ENCODE measurements at regions not wholly inside any gene's neighbourhood (a gene's known extent, or its start where the extent isn't known, plus 50 kb on each side); places are given as distances from the start of the nearest gene placed in this dataset.
"Not testable (repeated sequence)": the region's sequence is repeated elsewhere in the genome, so short reads cannot be mapped to it uniquely, and the experiment has no call there.

DNA sequence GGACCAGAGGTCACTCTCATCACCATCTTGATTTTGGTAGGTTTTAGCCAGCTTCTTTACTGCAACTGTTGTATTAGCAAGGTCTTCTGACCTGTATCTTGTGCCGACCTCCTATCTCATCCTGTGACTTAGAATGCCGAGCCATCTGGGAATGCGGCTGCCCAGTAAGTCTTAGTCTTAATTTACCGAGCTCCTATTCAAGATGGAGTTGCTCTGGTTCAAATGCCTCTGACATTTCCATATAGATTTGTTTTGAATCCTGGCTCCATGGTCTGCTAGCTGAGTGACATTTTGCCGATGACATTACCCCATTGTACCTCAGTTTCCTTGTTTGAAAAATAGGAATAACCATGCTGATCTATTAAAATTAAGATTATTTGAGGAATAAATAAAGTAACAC is 193.9 kb upstream of the HMCN1 start:
- no peaks in the 10 kb centered on the region for H3K4me1 ChIP-seq (ENCODE audit: insufficient read depth, low read length, severe bottlenecking)
- H3F3A ChIP-seq (ENCODE audit: insufficient read depth, low read length) = no peaks in the 10 kb centered on the region
- H3K9ac ChIP-seq (ENCODE audit: low read length) = no peak overlapping the region
- no peaks in the 10 kb centered on the region for H3K36me3 ChIP-seq (ENCODE audit: insufficient read depth, low read length)
- no peak overlapping the region for H3K4me3 ChIP-seq (ENCODE audit: low read depth, low read length, poor library complexity, severe bottlenecking)
- H3K79me2 ChIP-seq (ENCODE audit: insufficient read depth, low read length) = no peaks in the 10 kb centered on the region
- no peaks in the 10 kb centered on the region for H3K9me3 ChIP-seq (ENCODE audit: low read length)
- H3K27ac ChIP-seq (ENCODE audit: low read depth, low read length, poor library complexity, severe bottlenecking) = no peak overlapping the region
- no peak overlapping the region for H3K4me2 ChIP-seq (ENCODE audit: low read length)
- H3K9me2 ChIP-seq (ENCODE audit: low read depth, low read length) = no peaks in the 10 kb centered on the region
- H4K20me1 ChIP-seq (ENCODE audit: insufficient read depth, low read length) = no peaks in the 10 kb centered on the region
- no peaks in the 10 kb centered on the region for H3K27me3 ChIP-seq (ENCODE audit: insufficient read depth, low read length)
- H2AFZ ChIP-seq (ENCODE audit: low read length) = no peak overlapping the region
- no peak for TF ChIP-seq EZH2 (IDR thresholded peaks at IDR 0.05; ENCODE audit: borderline replicate concordance, low read length)
- TF ChIP-seq, protein P1, sequence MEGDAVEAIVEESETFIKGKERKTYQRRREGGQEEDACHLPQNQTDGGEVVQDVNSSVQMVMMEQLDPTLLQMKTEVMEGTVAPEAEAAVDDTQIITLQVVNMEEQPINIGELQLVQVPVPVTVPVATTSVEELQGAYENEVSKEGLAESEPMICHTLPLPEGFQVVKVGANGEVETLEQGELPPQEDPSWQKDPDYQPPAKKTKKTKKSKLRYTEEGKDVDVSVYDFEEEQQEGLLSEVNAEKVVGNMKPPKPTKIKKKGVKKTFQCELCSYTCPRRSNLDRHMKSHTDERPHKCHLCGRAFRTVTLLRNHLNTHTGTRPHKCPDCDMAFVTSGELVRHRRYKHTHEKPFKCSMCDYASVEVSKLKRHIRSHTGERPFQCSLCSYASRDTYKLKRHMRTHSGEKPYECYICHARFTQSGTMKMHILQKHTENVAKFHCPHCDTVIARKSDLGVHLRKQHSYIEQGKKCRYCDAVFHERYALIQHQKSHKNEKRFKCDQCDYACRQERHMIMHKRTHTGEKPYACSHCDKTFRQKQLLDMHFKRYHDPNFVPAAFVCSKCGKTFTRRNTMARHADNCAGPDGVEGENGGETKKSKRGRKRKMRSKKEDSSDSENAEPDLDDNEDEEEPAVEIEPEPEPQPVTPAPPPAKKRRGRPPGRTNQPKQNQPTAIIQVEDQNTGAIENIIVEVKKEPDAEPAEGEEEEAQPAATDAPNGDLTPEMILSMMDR (IDR thresholded peaks at IDR 0.05; ENCODE audit: low read length) = no peak

DNA sequence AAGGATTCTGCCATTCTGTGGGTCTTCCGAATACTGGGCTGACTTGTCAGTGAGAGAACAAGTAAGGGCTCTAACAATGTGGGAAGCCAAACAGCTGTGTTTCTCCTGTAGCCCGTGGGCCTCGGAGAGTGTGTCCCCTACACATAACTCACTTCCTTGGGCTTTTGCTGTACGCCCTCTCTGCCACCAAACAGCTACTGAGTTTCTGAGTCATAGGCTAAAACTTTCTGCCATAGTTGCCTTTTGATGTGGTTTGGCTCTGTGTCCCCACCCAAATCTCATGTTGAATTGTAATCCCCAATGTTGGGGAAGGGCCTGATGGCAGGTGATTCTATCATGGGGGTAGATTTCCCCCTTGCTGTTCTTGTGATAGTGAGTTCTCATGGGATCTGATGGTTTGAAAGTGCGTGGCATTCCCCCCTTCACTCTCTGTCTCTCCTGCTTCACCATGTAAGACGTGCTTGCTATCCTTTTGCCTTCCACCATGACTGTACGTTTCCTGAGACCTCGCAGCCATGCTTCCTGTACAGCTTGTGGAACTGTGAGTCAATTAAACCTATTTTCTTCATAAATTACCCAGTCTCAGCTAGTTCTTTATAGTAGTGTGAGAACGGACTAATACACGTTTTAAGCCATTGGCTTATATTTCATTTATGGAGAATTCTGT is 194.8 kb upstream of the HMCN1 start:
- Histone ChIP-seq H3K4me3 (ENCODE audit: low read depth, low read length, poor library complexity, severe bottlenecking) (no peak overlapping the region), H3K4me2 (ENCODE audit: low read length) (no peak overlapping the region), H3K9me2 (ENCODE audit: low read depth, low read length) (no peaks in the 10 kb centered on the region), H3K9ac (ENCODE audit: low read length) (no peak overlapping the region), H3K9me3 (ENCODE audit: low read length) (no peaks in the 10 kb centered on the region), H3K79me2 (ENCODE audit: insufficient read depth, low read length) (no peaks in the 10 kb centered on the region), H4K20me1 (ENCODE audit: insufficient read depth, low read length) (no peaks in the 10 kb centered on the region), H2AFZ (ENCODE audit: low read length) (no peak overlapping the region), H3K27me3 (ENCODE audit: insufficient read depth, low read length) (no peaks in the 10 kb centered on the region), H3K4me1 (ENCODE audit: insufficient read depth, low read length, severe bottlenecking) (no peaks in the 10 kb centered on the region), H3K27ac (ENCODE audit: low read depth, low read length, poor library complexity, severe bottlenecking) (no peak overlapping the region), H3K36me3 (ENCODE audit: insufficient read depth, low read length) (no peaks in the 10 kb centered on the region), H3F3A (ENCODE audit: insufficient read depth, low read length) (no peaks in the 10 kb centered on the region)
- TF ChIP-seq EZH2 (IDR thresholded peaks at IDR 0.05; ENCODE audit: borderline replicate concordance, low read length) = no peak
- TF ChIP-seq, protein P1 (IDR thresholded peaks at IDR 0.05; ENCODE audit: low read length) = no peak

DNA sequence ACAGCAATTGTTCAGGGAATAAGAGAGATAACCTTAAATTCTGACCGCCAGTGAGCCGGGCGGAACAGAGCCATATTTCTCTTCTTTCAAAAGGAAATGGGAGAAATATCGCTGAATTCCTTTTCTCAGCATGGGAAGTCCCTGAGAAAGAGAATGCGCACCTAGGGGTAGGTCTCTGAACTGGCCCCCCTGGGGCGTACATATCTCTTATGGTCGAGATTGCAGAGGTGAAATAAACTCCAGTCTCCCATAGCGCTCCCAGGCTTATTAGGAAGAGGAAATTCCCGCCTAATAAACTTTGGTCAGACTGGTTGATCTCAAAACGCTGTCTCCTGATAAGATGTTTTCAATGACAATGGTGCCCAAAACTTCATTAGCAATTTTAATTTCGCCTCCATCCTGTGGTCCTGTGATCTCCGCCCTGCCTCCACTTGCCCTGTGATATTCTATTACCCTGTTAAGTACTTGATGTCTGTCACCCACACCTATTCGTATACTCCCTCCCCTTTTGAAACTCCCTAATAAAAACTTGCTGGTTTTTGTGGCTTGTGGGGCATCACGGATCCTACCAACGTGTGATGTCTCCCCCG is 195.8 kb upstream of the HMCN1 start:
- not testable (repeated sequence) for H3K4me1 ChIP-seq (ENCODE audit: insufficient read depth, low read length, severe bottlenecking); H2AFZ ChIP-seq (ENCODE audit: low read length); H3K4me3 ChIP-seq (ENCODE audit: low read depth, low read length, poor library complexity, severe bottlenecking); H3K79me2 ChIP-seq (ENCODE audit: insufficient read depth, low read length); H3K27me3 ChIP-seq (ENCODE audit: insufficient read depth, low read length); H3K9me3 ChIP-seq (ENCODE audit: low read length); H3K4me2 ChIP-seq (ENCODE audit: low read length); H3K9ac ChIP-seq (ENCODE audit: low read length); H4K20me1 ChIP-seq (ENCODE audit: insufficient read depth, low read length); H3K9me2 ChIP-seq (ENCODE audit: low read depth, low read length); H3F3A ChIP-seq (ENCODE audit: insufficient read depth, low read length); H3K36me3 ChIP-seq (ENCODE audit: insufficient read depth, low read length); H3K27ac ChIP-seq (ENCODE audit: low read depth, low read length, poor library complexity, severe bottlenecking)

GRCh38 chr1:185537596-185537995 is 196.6 kb upstream of the HMCN1 start:
- H3K9ac ChIP-seq (ENCODE audit: low read length) = no peak overlapping the region
- no peaks in the 10 kb centered on the region for H3K79me2 ChIP-seq (ENCODE audit: insufficient read depth, low read length)
- H3K9me2 ChIP-seq (ENCODE audit: low read depth, low read length) = no peaks in the 10 kb centered on the region
- H3K4me1 ChIP-seq (ENCODE audit: insufficient read depth, low read length, severe bottlenecking) = no peaks in the 10 kb centered on the region
- H3K9me3 ChIP-seq (ENCODE audit: low read length) = no peaks in the 10 kb centered on the region
- H3K4me2 ChIP-seq (ENCODE audit: low read length) = no peak overlapping the region
- no peak overlapping the region for H3K27ac ChIP-seq (ENCODE audit: low read depth, low read length, poor library complexity, severe bottlenecking)
- H3K27me3 ChIP-seq (ENCODE audit: insufficient read depth, low read length) = no peaks in the 10 kb centered on the region
- no peaks in the 10 kb centered on the region for H3K36me3 ChIP-seq (ENCODE audit: insufficient read depth, low read length)
- no peak overlapping the region for H2AFZ ChIP-seq (ENCODE audit: low read length)
- TF ChIP-seq, protein P1 (IDR thresholded peaks at IDR 0.05; ENCODE audit: low read length) = no peak
- TF ChIP-seq EZH2 (IDR thresholded peaks at IDR 0.05; ENCODE audit: borderline replicate concordance, low read length) = no peak
- no peaks in the 10 kb centered on the region for H3F3A ChIP-seq (ENCODE audit: insufficient read depth, low read length)
- H4K20me1 ChIP-seq (ENCODE audit: insufficient read depth, low read length) = no peaks in the 10 kb centered on the region
- H3K4me3 ChIP-seq (ENCODE audit: low read depth, low read length, poor library complexity, severe bottlenecking) = no peak overlapping the region
